Activated CD8-positive, alpha-beta T cell treated with anti-CD3 and anti-CD28 coated beads for 36 hours (primary cell): ENCODE measurements at regions not wholly inside any gene's neighbourhood (a gene's known extent, or its start where the extent isn't known, plus 50 kb on each side); places are given as distances from the start of the nearest gene placed in this dataset.

Source experiments
- ATAC-seq: fragments of 200-7000 bp; cut with Tn5 transposase; one replicate; pipeline ENCODE4 v1.10.0; 2021; ENCODE audit warnings: mild to moderate bottlenecking, moderate library complexity
- CTCF ChIA-PET: fragments of 350-600 bp; sonication (Branson Sonifier 250); formaldehyde crosslinking; loops from one replicate; lab custom pipeline; 2021; ENCODE audit warnings: antibody characterized with exemption; lab: Charles Lee
- POLR2A ChIA-PET: fragments of 350-600 bp; sonication (Branson Sonifier 250); formaldehyde crosslinking; loops from one replicate; lab custom pipeline; 2021; ENCODE audit warnings: antibody characterized with exemption; lab: Charles Lee
- DNase-seq: peaks from one replicate; pipeline ENCODE4 v3.0.0-alpha.2; 2020
- H3K27ac Mint-ChIP-seq: one replicate; pipeline ENCODE4 v1.8.0; 2021; ENCODE audit warnings: mild to moderate bottlenecking, mixed read lengths
- H3K27me3 Mint-ChIP-seq: one replicate; pipeline ENCODE4 v1.8.0; 2021; ENCODE audit warnings: mixed read lengths
- H3K36me3 Mint-ChIP-seq: one replicate; pipeline ENCODE4 v1.8.0; 2021; ENCODE audit warnings: low read depth, mixed read lengths
- H3K4me1 Mint-ChIP-seq: one replicate; pipeline ENCODE4 v1.8.0; 2021; ENCODE audit warnings: low read depth, mixed read lengths
- H3K4me3 Mint-ChIP-seq: one replicate; pipeline ENCODE4 v1.8.0; 2021; ENCODE audit warnings: mild to moderate bottlenecking, moderate library complexity, mixed read lengths
- H3K9me3 Mint-ChIP-seq: one replicate; pipeline ENCODE4 v1.8.0; 2021; ENCODE audit warnings: mixed read lengths
- CTCF ChIP-seq: fragments of 200-600 bp; IDR thresholded peaks from one replicate; pipeline ENCODE4 v1.8.0; 2022; ENCODE audit warnings: antibody characterized with exemption, mild to moderate bottlenecking
- intact Hi-C: fragments of 100-400 bp; cut with micrococcal nuclease; formaldehyde crosslinking; loops from one replicate; pipeline ENCODE4 v1.10.0; 2022

- no peak for TF ChIP-seq CTCF
- Mint-ChIP-seq H3K27ac (no peak overlapping the region), H3K4me1 (no peaks in the 10 kb centered on the region), H3K27me3 (no peaks in the 10 kb centered on the region), H3K4me3 (no peak overlapping the region), H3K36me3 (no peaks in the 10 kb centered on the region), H3K9me3 (peaks cover 4% of the 10 kb centered on the region)
- ATAC-seq (no peak), DNase-seq (no peak)
- CTCF ChIA-PET = no interaction called here
- intact Hi-C loops = no loop called here
- POLR2A ChIA-PET = no interaction called here
Measured at GRCh38 chr1:71312545-71312944, 231.7 kb upstream of the ZRANB2 start.

GRCh38 chr1:71311376-71311775 is 230.5 kb upstream of the ZRANB2 start:
- Mint-ChIP-seq H3K27ac (no peak overlapping the region), H3K4me1 (no peaks in the 10 kb centered on the region), H3K4me3 (no peak overlapping the region), H3K9me3 (no peaks in the 10 kb centered on the region), H3K36me3 (no peaks in the 10 kb centered on the region), H3K27me3 (no peaks in the 10 kb centered on the region)
- POLR2A ChIA-PET = no interaction called here
- no peak for ATAC-seq
- TF ChIP-seq CTCF = no peak
- CTCF ChIA-PET = no interaction called here
- intact Hi-C loops = no loop called here
- no peak for DNase-seq

- H3K9me3 Mint-ChIP-seq = no peaks in the 10 kb centered on the region
- H3K36me3 Mint-ChIP-seq = no peaks in the 10 kb centered on the region
- intact Hi-C loops = no loop called here
- DNase-seq (no peak), ATAC-seq (no peak)
- CTCF ChIA-PET = no interaction called here
- H3K4me3 Mint-ChIP-seq = no peak overlapping the region
- no peaks in the 10 kb centered on the region for H3K27me3 Mint-ChIP-seq
- no peak for TF ChIP-seq CTCF
- H3K4me1 Mint-ChIP-seq = no peaks in the 10 kb centered on the region
- no peak overlapping the region for H3K27ac Mint-ChIP-seq
- POLR2A ChIA-PET = no interaction called here
Measured at GRCh38 chr1:71307451-71307850, 226.6 kb upstream of the ZRANB2 start.

GRCh38 chr1:71304125-71304524 is 223.3 kb upstream of the ZRANB2 start:
- Mint-ChIP-seq H3K4me3 (no peak overlapping the region), H3K27me3 (no peaks in the 10 kb centered on the region), H3K9me3 (no peaks in the 10 kb centered on the region), H3K36me3 (no peaks in the 10 kb centered on the region), H3K27ac (no peak overlapping the region), H3K4me1 (no peaks in the 10 kb centered on the region)
- no peak for DNase-seq
- ATAC-seq = no peak
- intact Hi-C loops = no loop called here
- POLR2A ChIA-PET = no interaction called here
- no peak for TF ChIP-seq CTCF
- CTCF ChIA-PET = no interaction called here

- intact Hi-C loops = no loop called here
- Mint-ChIP-seq H3K36me3 (no peaks in the 10 kb centered on the region), H3K27ac (no peak overlapping the region), H3K4me1 (no peaks in the 10 kb centered on the region), H3K9me3 (no peaks in the 10 kb centered on the region), H3K27me3 (no peaks in the 10 kb centered on the region), H3K4me3 (no peak overlapping the region)
- POLR2A ChIA-PET = no interaction called here
- CTCF ChIA-PET = no interaction called here
- TF ChIP-seq CTCF = no peak
- DNase-seq (no peak), ATAC-seq (no peak)
Measured at GRCh38 chr1:71303617-71304041, 222.8 kb upstream of the ZRANB2 start.
